BE2C (cell line): ENCODE measurements at regions not wholly inside any gene's neighbourhood (a gene's known extent, or its start where the extent isn't known, plus 50 kb on each side); places are given as distances from the start of the nearest gene placed in this dataset.

Experiments
- DNase-seq: peaks from one replicate; pipeline ENCODE4 v3.0.0-alpha.2; 2020
- H3K27me3 ChIP-seq: fragments of 250-450 bp; sonication (Bioruptor Pico); 2 replicates; pipeline ENCODE4 v1.5.1; 2020; ENCODE audit warnings: mild to moderate bottlenecking
- H3K36me3 ChIP-seq: fragments of 250-450 bp; sonication (Bioruptor Pico); 2 replicates; pipeline ENCODE4 v1.5.1; 2020; ENCODE audit warnings: mild to moderate bottlenecking
- H3K4me1 ChIP-seq: fragments of 250-450 bp; sonication (Bioruptor Pico); 2 replicates; pipeline ENCODE4 v1.5.1; 2020
- H3K4me3 ChIP-seq: 2 replicates; pipeline ENCODE4 v1.5.1; 2011; ENCODE audit warnings: low read depth, low read length
- H3K9me3 ChIP-seq: fragments of 250-450 bp; sonication (Bioruptor Pico); 2 replicates; pipeline ENCODE4 v1.5.1; 2020
- CTCF ChIP-seq: IDR thresholded peaks from 2 replicates; pipeline ENCODE4 v1.5.1; 2012; ENCODE audit warnings: mild to moderate bottlenecking, low read depth, low read length

GRCh38 chr1:94743862-94744261 lies 76.3 kb upstream of the SLC44A3 start:
- no peak for TF ChIP-seq CTCF
- Histone ChIP-seq H3K4me1 (no peaks in the 10 kb centered on the region), H3K27me3 (no peaks in the 10 kb centered on the region), H3K9me3 (no peaks in the 10 kb centered on the region), H3K4me3 (no peak overlapping the region), H3K36me3 (no peaks in the 10 kb centered on the region)
- DNase-seq, result no peak

- TF ChIP-seq CTCF, result no peak
- no peaks in the 10 kb centered on the region for H3K27me3 ChIP-seq
- H3K9me3 ChIP-seq, result no peaks in the 10 kb centered on the region
- H3K4me1 ChIP-seq, result no peaks in the 10 kb centered on the region
- DNase-seq, result no peak
- no peak overlapping the region for H3K4me3 ChIP-seq
- no peaks in the 10 kb centered on the region for H3K36me3 ChIP-seq
Measured at GRCh38 chr1:94741996-94742395, 78.2 kb upstream of the SLC44A3 start.

- Histone ChIP-seq H3K4me1 (no peaks in the 10 kb centered on the region), H3K27me3 (no peaks in the 10 kb centered on the region), H3K4me3 (no peak overlapping the region), H3K9me3 (no peaks in the 10 kb centered on the region), H3K36me3 (no peaks in the 10 kb centered on the region)
- TF ChIP-seq CTCF, result no peak
- no peak for DNase-seq
Measured at GRCh38 chr1:94741510-94741909, 78.6 kb upstream of the SLC44A3 start.

- Histone ChIP-seq H3K4me3 (no peak overlapping the region), H3K4me1 (no peaks in the 10 kb centered on the region), H3K27me3 (no peaks in the 10 kb centered on the region), H3K36me3 (no peaks in the 10 kb centered on the region), H3K9me3 (no peaks in the 10 kb centered on the region)
- no peak for DNase-seq
- TF ChIP-seq CTCF, result no peak
Measured at GRCh38 chr1:94739521-94740061, 80.6 kb upstream of the SLC44A3 start.

- no peaks in the 10 kb centered on the region for H3K27me3 ChIP-seq
- TF ChIP-seq CTCF, result no peak
- no peaks in the 10 kb centered on the region for H3K9me3 ChIP-seq
- no peaks in the 10 kb centered on the region for H3K36me3 ChIP-seq
- no peak overlapping the region for H3K4me3 ChIP-seq
- DNase-seq, result no peak
- no peaks in the 10 kb centered on the region for H3K4me1 ChIP-seq
Measured at GRCh38 chr1:94738371-94738770, 81.8 kb upstream of the SLC44A3 start.

GRCh38 chr1:94737124-94737998 lies 82.8 kb upstream of the SLC44A3 start:
- Histone ChIP-seq H3K9me3 (no peaks in the 10 kb centered on the region), H3K27me3 (no peaks in the 10 kb centered on the region), H3K4me3 (no peak overlapping the region), H3K4me1 (no peaks in the 10 kb centered on the region), H3K36me3 (no peaks in the 10 kb centered on the region)
- TF ChIP-seq CTCF, result no peak
- no peak for DNase-seq
